ENCODE measurements at regions not wholly inside any gene's neighbourhood (a gene's known extent, or its start where the extent isn't known, plus 50 kb on each side); places are given as distances from the start of the nearest gene placed in this dataset.

- DNase-seq = no peak
Measured at GRCh38 chr12:111194703-111195051, 174.2 kb downstream of the PHETA1 start.

GRCh38 chr12:111193977-111194702 is 174.8 kb downstream of the PHETA1 start:
- no peak for DNase-seq

DNA sequence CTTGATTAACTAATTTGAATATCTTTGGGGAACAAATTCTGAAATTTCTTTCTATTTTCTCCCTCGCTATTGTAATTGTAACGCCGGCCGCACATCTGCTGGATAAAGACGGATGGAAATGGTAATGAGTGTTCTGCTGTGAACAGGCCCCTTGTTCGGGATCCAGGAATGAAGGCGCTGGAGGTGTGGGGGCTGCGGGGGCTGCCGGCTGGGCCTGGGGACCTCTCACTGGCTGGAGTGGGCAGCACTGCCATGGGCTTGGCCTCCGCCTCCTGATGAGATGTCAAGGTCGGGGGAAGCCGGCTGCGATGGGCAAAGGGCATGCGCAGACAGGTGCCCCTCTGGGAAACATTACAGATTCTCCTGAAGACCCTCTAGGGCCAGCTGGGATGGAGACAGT is 175.4 kb downstream of the PHETA1 start:
- no peak for DNase-seq

DNA sequence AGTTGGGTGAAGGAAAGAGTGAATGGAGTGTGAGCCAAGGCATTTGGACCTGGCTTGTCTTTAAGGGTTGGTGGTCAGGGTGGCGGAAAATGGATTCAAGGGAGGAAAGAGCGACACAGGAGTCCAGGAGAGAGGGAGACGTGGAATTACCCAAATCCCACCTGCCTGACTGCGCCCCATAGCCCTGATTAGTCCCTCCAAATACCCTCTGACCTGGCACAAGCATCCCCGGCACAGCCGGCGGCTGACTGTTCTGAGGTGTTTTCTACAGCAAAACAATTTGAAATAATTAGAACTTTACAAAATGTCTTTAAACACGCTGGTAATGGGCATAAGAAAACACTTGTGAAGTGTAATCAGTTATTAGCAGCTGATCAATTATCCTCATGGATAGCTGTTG is 175.8 kb downstream of the PHETA1 start:
- DNase-seq = no peak

GRCh38 chr12:111192647-111193046 is 176.2 kb downstream of the PHETA1 start:
- DNase-seq = no peak

DNA sequence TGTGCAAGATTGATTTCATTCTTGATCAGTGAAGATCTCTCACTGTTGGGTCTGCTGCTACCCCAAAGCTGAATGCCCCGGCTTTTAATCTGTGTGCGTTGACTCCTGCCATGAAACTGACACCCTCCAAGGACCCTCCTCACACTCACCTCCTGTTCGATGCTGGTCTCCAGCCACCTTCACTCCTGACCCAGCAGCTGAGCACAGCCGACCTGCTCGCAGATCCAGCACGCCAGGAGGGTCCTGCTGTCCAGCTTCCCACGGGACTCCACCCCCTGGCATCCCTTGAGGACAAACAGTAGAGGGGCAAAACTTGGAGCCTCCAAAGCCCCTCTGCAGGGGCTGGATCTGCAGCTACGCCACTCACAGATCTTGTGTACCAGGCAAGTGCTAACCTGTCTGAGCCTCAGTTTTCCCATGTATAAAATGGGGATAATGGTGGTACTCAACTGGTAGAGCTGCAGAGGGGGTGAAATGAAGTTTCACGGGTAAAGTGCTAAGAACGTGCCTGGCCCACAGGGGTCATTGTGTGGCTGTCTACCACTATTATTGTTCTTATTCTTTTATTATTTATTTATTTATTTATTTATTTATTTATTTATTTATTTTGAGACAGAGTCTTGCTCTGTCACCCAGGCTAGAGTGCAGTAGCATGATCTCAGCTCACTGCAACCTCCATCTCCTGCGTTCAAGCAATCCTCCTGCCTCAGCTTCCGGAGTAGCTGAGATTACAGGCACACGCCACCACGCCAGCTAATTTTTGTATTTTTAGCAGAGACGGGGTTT is 178.0 kb downstream of the PHETA1 start:
- no peak for DNase-seq

GRCh38 chr12:111189792-111190191 is 179.1 kb downstream of the PHETA1 start:
- no peak for DNase-seq

DNA sequence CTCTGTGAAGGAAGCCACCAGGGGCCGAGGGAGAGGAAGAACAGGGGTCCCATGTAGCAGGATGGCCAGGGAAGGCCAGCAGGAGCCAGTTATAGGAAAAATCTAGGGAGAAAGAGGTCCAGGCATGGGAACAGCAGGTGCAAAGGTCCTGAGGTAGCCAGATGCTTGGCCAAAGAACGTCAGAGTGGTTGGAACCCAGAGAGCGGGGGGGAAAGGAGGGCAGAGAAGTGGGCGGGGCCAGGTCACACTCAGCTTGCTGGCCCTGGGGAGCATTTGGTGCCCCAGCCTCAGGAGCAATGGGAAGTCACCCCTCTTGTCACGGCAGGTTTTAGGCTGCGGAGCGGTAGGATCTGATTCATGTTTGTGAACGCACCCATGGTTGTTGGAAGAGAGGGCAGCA is 180.5 kb downstream of the PHETA1 start:
- no peak for DNase-seq

DNA sequence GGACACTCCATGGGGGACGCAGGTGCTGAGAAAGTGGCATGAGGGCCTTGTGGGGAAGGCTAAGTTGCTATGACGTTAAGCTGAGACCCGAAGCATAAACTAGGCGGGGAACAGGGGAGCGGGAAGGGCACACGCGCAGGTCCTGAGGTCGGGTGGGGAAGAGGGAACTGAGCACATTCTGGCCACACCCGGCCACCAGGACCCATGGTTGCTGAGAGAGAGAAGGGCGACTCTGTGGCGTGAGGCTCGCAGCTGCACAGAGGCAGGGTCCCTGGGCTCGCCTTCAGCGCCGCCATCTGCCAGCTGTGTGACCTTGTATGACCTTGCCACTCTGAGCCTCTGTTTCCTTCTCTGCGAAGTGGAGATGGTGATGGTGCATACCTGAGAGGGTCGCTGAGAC is 182.5 kb downstream of the PHETA1 start:
- no peak for DNase-seq

GRCh38 chr12:111185889-111186227 is 183.0 kb downstream of the PHETA1 start:
- DNase-seq = no peak

DNA sequence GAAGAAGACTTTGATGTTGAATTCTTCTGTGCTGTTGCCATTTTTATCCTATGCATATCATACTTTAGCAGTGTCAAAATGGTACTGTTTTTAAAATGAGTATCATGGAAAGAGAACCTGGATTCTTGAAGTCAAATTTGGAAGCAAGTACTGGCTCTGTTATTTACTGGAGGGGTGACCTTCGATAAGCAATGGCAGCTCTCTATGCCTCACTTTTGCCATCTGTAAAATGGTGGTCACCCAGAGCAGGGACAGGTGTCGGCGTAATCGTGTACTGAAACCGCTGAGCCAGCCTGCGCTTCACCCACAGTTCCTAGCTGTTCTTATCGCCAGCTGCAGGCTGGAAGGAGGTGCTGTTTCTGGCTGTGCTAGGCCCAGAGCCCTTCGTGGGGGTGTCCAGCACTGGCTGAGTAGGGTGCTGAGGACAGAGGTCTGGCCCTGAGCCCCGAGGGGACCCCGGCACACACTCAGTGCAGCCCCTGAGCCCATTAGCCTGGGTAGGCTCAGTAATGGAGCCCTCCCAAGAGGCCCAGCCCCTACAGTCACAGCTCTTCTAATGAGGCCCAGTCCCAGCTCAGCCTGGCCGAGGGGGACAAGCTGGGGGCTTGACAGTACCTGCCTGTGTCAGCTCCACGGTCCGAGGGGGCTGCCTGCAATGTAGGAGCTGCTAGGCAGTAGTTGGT is 183.5 kb downstream of the PHETA1 start:
- DNase-seq = no peak

DNA sequence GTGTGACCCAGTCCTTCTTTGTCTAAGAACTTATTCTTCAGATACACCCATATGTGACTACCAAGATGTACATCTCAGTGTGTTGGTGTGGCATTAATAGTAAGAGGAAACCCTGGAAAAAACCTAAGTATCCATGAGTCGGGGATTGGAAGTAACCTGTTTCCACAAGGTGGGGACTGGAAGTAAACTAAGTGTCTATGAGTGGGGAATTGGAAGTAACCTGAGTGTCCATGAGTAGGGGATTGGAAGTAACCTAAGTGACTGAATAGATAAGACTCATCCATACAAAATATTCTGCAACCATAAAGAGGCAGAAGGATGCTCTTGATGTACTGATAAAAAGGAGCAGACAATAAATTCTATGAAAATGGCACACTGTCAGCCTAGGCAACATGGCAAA is 184.7 kb downstream of the PHETA1 start:
- no peak for DNase-seq

GRCh38 chr12:111183094-111183493 is 185.8 kb downstream of the PHETA1 start:
- no peak for DNase-seq

GRCh38 chr12:111182382-111182781 is 186.5 kb downstream of the PHETA1 start:
- no peak for DNase-seq

GRCh38 chr12:111181143-111181726 is 187.7 kb downstream of the PHETA1 start:
- no peak for DNase-seq

DNA sequence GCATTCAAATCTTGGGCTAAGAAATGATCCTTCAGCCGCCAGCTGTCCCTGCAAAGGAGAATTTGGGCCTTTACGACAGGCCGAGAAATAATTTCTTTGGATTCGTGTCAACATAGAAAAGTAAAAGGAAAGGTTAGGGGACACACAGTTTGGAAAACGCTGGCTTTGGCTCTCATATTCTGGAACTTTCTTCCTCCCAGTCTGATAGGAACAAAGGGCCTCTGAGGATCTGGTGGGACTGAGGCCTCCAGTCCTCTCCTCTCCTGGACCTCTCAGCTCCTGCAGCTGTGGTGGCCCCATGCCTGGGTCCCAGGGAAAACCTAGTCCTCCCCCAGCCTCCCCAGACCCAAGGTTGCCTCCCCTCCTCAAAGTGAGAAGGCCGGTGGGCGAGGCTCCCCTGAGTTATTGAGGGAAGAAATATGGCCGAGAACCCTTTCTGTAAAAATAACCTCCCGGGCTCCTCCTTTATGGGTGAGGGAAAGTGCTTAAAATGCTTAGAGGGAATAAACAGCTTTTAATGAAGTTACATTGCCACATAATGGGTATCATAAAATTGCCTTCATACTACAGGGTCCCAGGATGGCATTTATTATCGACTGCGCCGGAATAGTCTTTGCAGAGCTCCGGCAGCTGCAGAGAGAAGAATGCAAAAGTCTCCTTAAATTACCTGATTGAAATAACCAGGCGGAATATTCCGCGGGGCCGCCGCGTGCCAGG is 188.3 kb downstream of the PHETA1 start:
- DNase-seq = no peak

DNA sequence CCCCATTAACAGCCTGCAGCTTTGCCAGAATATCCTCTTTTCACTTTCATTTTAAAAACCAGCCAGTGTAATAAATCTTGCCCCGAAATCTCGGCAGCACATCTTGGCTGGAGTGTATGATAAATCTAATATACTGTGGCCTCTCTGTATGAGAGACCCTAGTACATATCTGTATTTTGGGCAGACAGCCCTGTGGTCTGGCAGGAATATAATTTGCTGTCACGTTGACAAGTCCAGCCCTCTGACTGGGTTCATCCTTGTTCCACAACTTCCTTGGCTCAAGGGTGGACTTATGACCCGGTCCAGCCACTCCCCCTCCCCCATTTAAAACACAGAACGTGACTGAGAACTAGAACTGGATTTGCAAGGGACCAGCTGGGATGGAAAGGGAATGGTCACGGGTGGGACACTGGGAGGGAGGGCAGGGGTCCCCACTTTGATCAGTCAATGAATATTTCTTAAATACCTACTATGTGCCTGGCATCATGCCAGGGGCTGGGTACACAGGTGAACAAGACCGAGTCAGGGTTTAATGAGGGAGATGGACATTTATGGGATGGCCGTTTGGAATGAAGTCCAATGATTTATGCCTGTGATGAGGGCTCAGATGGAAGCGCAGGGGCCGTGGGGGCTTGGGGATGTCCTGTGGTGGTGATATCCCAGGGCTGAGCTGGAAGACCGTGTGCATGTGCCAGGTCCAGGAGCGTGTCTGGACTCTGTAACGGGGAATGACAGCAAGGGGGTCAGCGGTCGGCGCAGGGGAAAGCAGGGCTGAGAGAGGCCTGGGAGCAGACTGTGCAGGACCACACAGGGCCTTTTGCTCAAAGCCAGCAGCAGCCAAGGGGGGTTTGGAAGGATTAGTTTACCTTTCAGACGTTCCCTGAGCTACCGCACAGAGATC is 190.5 kb downstream of the PHETA1 start:
- DNase-seq = no peak

DNA sequence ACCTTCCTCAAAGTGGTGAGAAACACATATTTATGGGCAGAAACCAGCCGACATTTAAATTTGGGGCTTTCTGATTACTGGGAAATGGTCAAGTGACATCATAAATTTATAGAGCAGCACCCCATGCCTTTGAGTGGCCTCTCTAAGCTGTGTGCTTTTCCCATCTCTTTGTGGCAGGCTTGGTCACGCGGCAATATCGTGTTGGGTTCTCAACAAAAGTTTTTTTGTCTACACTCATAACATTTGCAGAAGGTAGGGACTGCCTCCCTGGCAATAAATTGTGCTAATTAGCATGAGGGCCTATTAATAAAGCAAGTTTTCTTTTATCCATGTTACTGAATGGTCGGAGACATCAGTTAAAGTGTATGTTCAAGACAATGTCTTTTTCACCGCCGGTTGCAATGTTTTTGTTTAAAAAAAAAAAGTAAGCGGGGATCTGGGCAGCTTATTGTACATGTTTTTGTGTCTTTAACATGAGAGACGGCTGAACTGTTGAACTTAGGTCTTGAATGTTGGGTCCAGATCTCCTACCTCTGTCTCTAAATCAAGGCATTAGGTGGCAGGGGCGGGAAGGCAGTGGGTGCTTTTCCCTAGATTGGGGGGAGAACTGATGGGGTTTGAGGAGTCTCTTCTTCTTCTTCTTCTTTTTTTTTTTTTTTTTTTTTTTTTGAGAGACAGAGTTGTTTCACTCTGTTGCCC is 193.3 kb downstream of the PHETA1 start:
- DNase-seq = no peak

DNA sequence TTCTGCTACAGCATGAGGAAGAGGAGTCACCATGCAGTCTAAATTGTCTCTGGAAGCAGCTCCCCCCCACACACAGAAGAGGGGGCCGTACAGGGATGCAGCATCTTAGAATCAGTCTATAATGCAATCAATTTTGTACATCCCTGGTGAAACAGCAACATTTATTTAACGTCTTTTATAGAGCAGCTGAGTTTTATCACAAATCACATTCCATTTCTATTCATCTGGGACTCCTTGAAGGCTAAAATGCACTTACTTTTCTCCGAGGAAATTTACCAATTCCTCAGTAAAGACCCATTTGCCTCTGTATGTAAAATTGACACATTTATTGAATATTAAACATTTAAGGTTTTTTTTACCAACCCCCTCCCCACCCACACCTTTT is 193.9 kb downstream of the PHETA1 start:
- DNase-seq = no peak

DNA sequence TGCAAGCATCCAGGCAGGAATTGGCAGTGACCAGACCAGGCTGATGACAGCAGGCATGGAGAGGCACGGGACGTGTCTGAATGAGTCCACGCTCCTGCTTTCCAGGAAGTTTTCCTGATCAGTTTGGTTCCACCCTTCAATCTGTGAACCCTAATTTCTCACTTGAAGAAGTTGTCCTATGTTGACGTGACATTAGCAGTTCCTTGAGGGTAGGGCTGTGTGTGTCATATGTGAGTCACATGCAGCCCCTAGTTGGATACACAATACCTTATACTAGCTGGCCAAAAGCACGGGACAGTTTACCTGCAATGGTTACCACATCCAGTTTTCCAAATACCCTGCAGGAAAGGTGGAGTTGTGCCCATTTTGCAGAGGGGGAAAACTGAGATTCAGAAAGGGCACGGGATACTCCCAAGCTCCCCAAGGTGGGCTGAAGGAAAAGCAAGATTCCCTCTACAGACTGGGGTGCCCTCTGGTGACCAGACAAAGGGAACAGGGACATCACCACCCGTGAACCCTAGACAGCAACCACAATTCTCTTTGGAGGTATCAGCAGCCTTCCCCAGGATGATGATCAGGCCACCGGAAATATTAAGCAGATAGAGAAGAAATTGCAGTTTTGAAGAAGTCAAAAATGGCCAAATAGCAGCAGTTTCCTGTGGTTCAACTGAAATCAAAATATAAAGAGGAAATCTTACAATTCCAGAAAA is 194.5 kb downstream of the PHETA1 start:
- DNase-seq = no peak

- no peak for DNase-seq
Measured at GRCh38 chr12:111173836-111174235, 195.1 kb downstream of the PHETA1 start.
